ENCODE measurements at regions not wholly inside any gene's neighbourhood (a gene's known extent, or its start where the extent isn't known, plus 50 kb on each side); places are given as distances from the start of the nearest gene placed in this dataset.

DNA sequence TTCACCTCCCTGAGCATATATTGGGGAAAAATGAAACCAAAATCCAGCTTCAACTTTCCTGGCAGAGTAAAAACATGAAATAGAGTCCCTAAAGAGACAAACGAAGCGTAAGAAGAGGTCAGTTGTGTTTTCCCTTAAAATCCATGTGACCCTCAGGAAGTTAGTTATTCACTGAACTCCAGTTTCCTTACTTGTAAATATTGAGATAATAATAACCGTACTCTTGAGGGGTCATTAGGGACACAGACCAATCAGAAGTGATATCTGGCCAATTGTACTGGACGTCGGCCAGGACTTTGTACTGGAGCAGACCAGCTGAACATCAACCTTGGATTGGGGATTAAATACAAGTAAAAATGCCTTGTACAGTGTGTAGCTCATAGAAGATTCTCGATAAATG lies 167.0 kb downstream of the GATA3 start:
- no peak for TF ChIP-seq POLR2A (IDR thresholded peaks at IDR 0.05)
- TF ChIP-seq, protein P1, sequence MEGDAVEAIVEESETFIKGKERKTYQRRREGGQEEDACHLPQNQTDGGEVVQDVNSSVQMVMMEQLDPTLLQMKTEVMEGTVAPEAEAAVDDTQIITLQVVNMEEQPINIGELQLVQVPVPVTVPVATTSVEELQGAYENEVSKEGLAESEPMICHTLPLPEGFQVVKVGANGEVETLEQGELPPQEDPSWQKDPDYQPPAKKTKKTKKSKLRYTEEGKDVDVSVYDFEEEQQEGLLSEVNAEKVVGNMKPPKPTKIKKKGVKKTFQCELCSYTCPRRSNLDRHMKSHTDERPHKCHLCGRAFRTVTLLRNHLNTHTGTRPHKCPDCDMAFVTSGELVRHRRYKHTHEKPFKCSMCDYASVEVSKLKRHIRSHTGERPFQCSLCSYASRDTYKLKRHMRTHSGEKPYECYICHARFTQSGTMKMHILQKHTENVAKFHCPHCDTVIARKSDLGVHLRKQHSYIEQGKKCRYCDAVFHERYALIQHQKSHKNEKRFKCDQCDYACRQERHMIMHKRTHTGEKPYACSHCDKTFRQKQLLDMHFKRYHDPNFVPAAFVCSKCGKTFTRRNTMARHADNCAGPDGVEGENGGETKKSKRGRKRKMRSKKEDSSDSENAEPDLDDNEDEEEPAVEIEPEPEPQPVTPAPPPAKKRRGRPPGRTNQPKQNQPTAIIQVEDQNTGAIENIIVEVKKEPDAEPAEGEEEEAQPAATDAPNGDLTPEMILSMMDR (IDR thresholded peaks at IDR 0.05): no peak

Data from esophagus squamous epithelium (tissue), 4 donors.